ENCODE measurements at regions not wholly inside any gene's neighbourhood (a gene's known extent, or its start where the extent isn't known, plus 50 kb on each side); places are given as distances from the start of the nearest gene placed in this dataset.

GRCh38 chrX:39169976-39170375 is 368.7 kb downstream of the MID1IP1 start:
- Mint-ChIP-seq H3K27ac (no peak overlapping the region), H3K27me3 (ENCODE audit: insufficient read depth) (peaks cover 8% of the 10 kb centered on the region), H3K9me3 (no peaks in the 10 kb centered on the region), H3K4me3 (no peak overlapping the region), H3K36me3 (ENCODE audit: low read depth) (no peaks in the 10 kb centered on the region), H3K4me1 (ENCODE audit: low read depth) (no peaks in the 10 kb centered on the region)
- TF ChIP-seq CTCF (IDR thresholded peaks at IDR 0.05) = no peak
- DNase-seq = no peak

- no peak overlapping the region for H3K4me3 Mint-ChIP-seq
- no peaks in the 10 kb centered on the region for H3K9me3 Mint-ChIP-seq
- H3K27ac Mint-ChIP-seq = no peak overlapping the region
- no peaks in the 10 kb centered on the region for H3K4me1 Mint-ChIP-seq (ENCODE audit: low read depth)
- H3K36me3 Mint-ChIP-seq (ENCODE audit: low read depth) = no peaks in the 10 kb centered on the region
- peaks cover 8% of the 10 kb centered on the region for H3K27me3 Mint-ChIP-seq (ENCODE audit: insufficient read depth)
- TF ChIP-seq CTCF (IDR thresholded peaks at IDR 0.05) = no peak
- DNase-seq = no peak
Observed at GRCh38 chrX:39170464-39170863, 369.2 kb downstream of the MID1IP1 start.

GRCh38 chrX:39171686-39172085 is 370.4 kb downstream of the MID1IP1 start:
- TF ChIP-seq CTCF (IDR thresholded peaks at IDR 0.05) = no peak
- H3K36me3 Mint-ChIP-seq (ENCODE audit: low read depth) = no peaks in the 10 kb centered on the region
- DNase-seq = no peak
- no peaks in the 10 kb centered on the region for H3K9me3 Mint-ChIP-seq
- peaks cover 6% of the 10 kb centered on the region for H3K27me3 Mint-ChIP-seq (ENCODE audit: insufficient read depth)
- H3K27ac Mint-ChIP-seq = no peak overlapping the region
- H3K4me3 Mint-ChIP-seq = no peak overlapping the region
- no peaks in the 10 kb centered on the region for H3K4me1 Mint-ChIP-seq (ENCODE audit: low read depth)

- Mint-ChIP-seq H3K27ac (no peak overlapping the region), H3K4me3 (no peak overlapping the region), H3K36me3 (ENCODE audit: low read depth) (no peaks in the 10 kb centered on the region)
Observed at GRCh38 chrX:39174241-39174771, 373.0 kb downstream of the MID1IP1 start.

GRCh38 chrX:39174772-39175417 is 373.6 kb downstream of the MID1IP1 start:
- no peaks in the 10 kb centered on the region for H3K4me1 Mint-ChIP-seq (ENCODE audit: low read depth)
- DNase-seq = no peak
- H3K36me3 Mint-ChIP-seq (ENCODE audit: low read depth) = no peaks in the 10 kb centered on the region
- no peak overlapping the region for H3K27ac Mint-ChIP-seq
- no peak for TF ChIP-seq CTCF (IDR thresholded peaks at IDR 0.05)
- H3K27me3 Mint-ChIP-seq (ENCODE audit: insufficient read depth) = no peaks in the 10 kb centered on the region; the same call in none of the 2 replicates
- H3K4me3 Mint-ChIP-seq = no peak overlapping the region
- H3K9me3 Mint-ChIP-seq = no peaks in the 10 kb centered on the region

More at GRCh38 chrX:39174241-39174771, 373.0 kb downstream of the MID1IP1 start:
- H3K9me3 Mint-ChIP-seq = no peaks in the 10 kb centered on the region
- DNase-seq = no peak
- TF ChIP-seq CTCF (IDR thresholded peaks at IDR 0.05) = no peak
- H3K4me1 Mint-ChIP-seq (ENCODE audit: low read depth) = no peaks in the 10 kb centered on the region
- peaks cover 3% of the 10 kb centered on the region for H3K27me3 Mint-ChIP-seq (ENCODE audit: insufficient read depth)

Measured in HFFc6 (cell line).